D721Med (cell line): ENCODE measurements at regions not wholly inside any gene's neighbourhood (a gene's known extent, or its start where the extent isn't known, plus 50 kb on each side); places are given as distances from the start of the nearest gene placed in this dataset.

Experiments
- DNase-seq: peaks from one replicate; pipeline ENCODE4 v3.0.0; 2011; ENCODE audit warnings: low spot score; ENCODE audit not compliant: insufficient read length
- FAIRE-seq: peaks from 2 replicates; lab custom pipeline; 2011; peaks lifted over from hg19 to GRCh38; lab: Jason Lieb, UNC
- TF ChIP-seq, protein P1 (sequence below): IDR thresholded peaks from 2 replicates; pipeline ENCODE4 v1.5.1; 2012; ENCODE audit warnings: mild to moderate bottlenecking, control low read depth; ENCODE audit not compliant: insufficient read depth; ENCODE audit errors: missing control alignments

DNA sequence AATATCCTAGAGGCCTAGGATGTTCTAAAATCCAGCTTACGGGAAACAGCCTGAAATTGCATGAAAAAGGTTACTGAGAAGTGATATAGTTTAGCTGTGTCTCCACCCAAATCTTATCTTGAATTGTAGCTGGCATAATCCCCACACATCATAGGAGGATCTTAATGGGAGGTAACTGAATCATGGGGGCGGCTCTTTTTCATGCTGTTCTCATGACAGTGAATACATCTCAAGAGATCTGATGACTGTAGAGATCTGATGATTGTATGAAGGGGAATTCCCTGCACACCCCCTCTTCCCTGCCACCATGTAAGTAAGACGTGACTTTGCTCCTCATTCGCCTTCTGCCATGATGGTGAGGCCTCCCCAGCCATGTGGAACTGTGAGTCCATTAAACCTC is 385.6 kb upstream of the ID2 start:
- DNase-seq: no peak
- no peak for FAIRE-seq
- TF ChIP-seq, protein P1, sequence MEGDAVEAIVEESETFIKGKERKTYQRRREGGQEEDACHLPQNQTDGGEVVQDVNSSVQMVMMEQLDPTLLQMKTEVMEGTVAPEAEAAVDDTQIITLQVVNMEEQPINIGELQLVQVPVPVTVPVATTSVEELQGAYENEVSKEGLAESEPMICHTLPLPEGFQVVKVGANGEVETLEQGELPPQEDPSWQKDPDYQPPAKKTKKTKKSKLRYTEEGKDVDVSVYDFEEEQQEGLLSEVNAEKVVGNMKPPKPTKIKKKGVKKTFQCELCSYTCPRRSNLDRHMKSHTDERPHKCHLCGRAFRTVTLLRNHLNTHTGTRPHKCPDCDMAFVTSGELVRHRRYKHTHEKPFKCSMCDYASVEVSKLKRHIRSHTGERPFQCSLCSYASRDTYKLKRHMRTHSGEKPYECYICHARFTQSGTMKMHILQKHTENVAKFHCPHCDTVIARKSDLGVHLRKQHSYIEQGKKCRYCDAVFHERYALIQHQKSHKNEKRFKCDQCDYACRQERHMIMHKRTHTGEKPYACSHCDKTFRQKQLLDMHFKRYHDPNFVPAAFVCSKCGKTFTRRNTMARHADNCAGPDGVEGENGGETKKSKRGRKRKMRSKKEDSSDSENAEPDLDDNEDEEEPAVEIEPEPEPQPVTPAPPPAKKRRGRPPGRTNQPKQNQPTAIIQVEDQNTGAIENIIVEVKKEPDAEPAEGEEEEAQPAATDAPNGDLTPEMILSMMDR: no peak

DNA sequence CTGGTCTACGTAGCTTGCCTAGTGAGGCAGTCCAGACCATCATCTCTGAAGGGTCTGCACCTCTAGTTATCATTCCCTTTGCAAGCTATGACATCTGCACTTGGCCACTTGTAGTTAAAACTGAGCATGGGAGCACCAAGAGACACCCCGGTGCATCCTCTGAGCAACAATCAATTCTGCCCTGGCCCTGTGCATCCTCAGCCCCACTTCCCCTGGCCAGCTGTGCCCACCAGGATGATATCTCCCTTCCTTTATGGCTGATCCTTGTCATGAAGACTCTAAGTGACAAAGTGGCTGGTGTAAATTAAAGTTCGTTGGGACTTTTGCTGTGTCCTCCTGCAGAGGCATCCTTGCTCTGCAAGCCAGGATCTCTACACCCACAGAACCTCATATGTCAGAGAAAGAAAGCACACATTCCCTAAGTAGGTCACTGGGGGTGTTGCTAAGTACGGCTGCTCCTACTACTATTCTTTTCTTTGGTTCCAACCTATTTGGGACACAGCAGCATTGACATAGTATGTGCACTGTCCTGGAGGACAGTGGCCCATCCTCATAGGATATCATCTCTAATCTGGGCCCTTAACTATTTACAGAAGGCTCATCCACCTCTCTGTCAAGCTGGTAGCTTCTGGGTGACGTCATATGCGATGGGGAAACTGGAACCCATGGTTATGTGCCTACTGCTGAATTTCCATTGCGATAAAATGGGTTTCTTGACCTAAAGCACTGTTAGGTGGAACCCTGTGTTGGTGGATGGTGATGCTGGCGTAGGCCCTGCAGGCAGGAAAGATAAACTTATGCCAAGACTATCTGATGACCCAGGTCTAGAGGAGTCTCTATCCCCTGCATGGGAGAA is 384.3 kb upstream of the ID2 start:
- FAIRE-seq (no peak), DNase-seq (no peak)
- TF ChIP-seq, protein P1: no peak

DNA sequence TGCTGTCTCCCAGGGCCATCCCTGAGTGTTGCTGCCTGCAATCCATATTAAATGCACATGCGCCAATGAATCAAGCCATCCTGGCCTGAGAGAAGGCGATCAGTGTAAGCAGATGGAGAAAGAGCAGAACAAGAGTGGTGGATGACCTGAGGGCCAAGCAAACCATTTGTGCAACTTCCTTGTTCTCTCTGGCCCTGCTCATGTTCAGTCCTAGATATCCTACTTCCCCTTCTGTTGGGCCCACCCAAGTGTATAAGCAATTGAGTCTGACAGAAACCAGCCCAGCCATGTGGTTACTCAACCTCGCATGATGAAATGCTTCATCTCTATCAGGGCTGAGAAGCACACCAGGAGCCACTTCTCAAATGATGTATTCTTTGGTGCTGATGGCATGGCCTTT is 383.1 kb upstream of the ID2 start:
- FAIRE-seq: no peak
- TF ChIP-seq, protein P1: no peak
- DNase-seq: no peak

DNA sequence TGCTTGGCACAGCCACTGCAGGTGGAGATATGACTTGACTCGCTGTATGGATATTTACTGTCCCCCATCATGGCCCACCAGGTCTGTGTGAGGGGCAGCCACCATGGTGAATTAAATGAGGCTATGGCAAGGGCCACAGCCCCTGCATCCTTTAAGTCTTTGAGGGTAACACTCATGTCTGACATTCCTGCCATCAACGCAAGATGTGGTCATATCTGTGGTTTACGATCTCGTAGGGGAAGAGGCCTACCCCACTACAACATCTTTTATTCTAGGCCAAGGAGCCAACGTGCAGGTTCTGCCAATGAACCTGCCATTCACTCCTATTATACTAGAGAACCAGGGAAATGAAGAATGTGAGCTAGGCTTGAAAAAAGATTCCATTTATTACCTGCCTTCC is 381.6 kb upstream of the ID2 start:
- DNase-seq (no peak), FAIRE-seq (no peak)
- TF ChIP-seq, protein P1: no peak

DNA sequence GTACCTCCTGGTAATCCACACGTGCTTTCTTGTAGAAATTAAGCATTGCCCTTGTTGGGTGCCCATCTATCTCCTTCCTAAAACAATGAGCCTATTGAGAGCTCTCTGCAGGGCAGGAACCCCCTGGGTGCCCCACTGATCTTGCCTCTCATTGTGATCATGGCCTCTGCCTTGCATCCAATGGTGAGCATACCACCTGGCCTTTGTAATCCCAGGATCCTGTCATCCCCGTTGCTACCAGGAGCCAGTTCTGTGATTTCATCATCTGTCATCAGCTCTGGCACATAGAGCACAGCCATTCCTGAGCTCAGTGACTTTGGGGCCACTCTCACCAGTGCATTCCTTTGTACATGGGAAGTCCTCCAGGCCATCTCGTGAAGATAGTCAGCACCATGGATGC is 381.0 kb upstream of the ID2 start:
- DNase-seq: no peak
- no peak for FAIRE-seq
- TF ChIP-seq, protein P1: no peak

DNA sequence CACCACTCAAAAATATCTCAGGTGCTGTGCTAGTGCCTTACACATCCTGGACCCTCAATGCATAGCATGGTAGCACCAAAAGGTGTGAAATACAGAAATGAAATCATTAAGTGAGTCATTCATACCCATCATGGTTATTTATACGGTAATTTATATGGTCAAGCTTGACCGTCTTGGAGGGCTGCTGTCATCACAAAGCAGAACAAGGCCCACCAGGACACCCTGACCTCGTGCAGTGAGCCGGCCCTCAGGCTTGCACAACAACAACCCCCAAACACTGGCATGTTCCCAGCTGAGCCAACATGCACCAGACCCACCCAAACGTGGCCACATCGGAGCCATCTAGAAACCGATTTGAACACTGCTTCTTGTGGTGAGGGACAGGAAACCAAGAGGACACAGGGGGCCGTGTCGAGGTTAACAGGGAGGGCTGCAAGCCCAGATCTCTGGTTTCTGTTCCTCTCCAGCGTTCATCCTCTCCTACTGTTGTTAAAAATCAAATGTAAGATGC is 378.5 kb upstream of the ID2 start:
- TF ChIP-seq, protein P1: no peak
- no peak for DNase-seq
- no peak for FAIRE-seq
